Right lung (tissue), 2 donors: ENCODE measurements at regions not wholly inside any gene's neighbourhood (a gene's known extent, or its start where the extent isn't known, plus 50 kb on each side); places are given as distances from the start of the nearest gene placed in this dataset.

Experiments
- DNase-seq, 2 donors: peaks; one replicate each; pipeline ENCODE4 v3.0.0-alpha.2; 2013

DNA sequence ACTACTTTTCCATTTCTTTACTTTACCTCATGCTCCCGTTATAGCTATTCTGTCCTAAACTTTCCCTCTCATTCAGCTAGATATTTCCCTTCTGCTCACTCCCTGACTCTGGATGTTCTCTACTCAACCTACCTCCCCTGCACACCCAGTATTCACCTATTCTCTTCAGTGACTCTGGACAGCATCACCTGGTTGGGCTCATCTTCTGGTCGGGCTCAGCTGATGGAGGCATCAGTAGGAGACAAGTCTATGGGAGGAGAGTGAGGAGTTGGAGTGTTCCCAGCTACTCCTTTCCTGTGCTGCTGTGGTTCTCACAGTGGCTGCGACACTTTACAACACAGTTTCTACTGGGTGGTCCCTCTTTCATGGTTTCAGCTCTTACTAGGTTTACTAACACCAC, 493.9 kb downstream of the DMAC1 start:
- DNase-seq: no peak

DNA sequence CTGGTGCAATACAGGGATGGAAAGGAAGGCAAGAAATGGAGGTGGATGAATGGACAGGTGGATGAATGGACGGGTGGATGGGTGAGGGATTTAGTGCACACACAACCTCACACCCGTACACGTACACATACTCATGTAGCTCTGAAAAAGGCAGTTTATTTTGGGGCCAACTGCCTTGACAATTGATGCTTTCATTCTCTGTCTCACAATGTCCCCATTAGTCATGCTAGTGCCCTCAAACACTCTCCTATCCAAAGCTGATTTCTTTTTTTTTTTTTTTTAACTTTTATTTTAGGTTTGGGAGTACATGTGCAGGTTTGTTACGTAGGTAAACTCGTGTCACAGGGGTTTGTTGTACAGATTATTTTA, 495.0 kb downstream of the DMAC1 start:
- DNase-seq: no peak

DNA sequence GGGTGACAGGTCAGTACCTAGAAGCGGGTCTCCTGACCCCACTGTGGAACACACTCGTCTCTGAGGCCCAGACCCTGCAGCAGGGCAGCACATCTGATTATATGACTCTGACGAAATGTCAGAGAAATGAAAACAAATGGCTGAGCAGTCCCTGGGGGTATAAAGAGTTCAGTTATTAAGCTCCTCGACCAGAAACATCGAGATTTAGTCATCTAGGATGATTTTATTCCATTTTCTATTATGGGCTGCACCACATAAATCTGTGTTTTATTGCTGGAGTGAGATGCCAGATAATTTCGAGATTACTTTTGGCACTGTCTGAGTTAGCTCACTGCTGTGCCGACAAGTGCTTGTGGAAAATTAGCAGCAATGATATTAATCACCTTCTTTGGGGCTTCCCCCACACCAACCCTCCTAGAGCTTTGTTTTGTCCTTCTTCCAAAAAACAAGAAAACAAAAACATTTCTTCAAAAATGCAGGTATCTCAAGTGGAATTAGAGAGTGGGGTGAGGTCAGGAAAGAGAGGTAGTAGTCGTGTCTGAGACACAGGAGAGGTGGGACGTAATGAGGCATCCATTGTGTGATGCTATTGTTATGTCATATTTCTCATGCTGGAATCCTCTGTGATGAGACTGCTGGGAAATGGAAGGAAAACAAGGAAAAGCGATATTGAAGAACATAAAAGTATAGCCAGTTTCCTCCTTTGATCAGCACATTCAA, 495.5 kb downstream of the DMAC1 start:
- DNase-seq: no peak

GRCh38 chr9:7300484-7300883, 499.1 kb downstream of the DMAC1 start:
- DNase-seq: no peak

- no peak for DNase-seq
Measured at GRCh38 chr9:7298123-7298522, 501.5 kb downstream of the DMAC1 start.

- DNase-seq: no peak
Measured at GRCh38 chr9:7297521-7297920, 502.1 kb downstream of the DMAC1 start.

DNA sequence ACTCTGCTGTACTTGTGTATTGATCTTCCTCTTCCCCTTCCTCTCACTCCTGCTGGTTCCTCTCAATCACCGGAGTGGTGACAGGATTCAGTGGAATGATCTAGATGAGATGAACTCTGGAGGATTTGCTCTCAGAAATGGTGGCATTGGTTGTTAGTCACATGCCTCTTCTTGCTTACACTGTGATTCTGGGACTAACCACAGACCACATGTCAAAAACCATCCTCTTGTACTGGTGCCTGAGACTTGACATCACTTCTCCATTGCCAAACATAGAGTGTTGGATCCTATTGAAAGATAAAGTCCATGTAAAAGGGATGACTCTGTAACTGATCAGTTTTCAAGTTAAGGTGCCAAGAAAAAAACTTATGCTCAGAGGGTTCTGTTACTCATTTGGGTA, 506.5 kb downstream of the DMAC1 start:
- no peak for DNase-seq

DNA sequence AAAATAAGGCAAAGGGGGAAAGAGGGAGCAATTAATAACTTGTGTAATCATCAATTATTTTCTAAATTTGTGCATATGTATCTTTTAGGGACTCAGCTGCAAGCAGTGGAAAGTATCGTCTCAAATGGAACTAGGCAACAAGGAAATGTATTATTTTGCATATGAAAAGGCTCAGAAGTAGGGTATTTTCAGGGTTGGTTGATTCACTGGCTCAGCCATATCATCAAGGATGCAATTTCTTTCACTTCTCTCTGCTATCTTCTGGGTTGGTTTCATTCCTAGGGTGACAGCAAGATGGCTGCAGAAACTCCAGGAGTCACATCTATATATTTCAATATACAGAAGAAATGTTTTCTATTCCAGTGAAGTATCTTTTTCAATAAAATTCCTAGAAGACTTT, 509.8 kb downstream of the DMAC1 start:
- no peak for DNase-seq

DNA sequence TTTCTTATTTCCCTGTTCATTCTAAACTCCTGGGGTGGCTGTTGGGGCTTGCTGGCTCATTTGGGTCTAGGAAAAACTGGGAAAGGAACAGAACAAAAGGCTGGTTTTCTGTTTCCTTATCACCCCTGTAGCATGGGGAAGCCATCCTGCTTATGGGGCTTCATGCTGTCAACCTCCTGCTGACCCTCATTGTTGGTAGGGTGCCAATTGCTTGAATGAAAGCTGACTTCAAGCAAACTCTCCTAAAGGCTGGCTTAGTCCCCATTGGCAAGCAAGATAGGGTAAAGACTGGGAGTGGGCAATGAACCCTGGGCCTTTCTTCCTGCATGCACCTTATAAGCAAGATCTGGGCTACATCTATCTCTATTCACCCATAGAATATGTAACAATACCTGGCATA, 511.6 kb downstream of the DMAC1 start:
- peak in 1 of 2 donors; percentile 5 for DNase-seq

DNA sequence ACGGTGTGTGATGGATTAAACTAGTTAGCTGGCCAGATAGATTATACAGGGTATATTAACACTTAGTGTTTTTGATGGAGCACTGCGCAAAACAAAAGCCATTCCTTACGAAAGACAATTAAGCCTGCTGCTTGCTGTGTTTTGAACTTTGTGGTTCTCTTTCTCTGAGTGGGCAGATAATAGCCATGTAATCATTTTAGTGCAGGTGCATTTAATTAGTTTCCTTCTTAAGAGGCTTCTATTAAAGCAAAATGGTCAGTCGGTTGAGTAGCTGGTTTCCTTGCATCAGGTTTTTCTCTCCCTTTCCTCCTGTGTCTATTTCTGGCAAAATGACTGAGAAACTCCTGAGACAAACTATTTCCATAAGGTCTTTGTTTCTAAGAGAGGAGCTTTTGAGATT, 512.5 kb downstream of the DMAC1 start:
- no peak for DNase-seq

GRCh38 chr9:7286101-7286500, 513.5 kb downstream of the DMAC1 start:
- DNase-seq: no peak

DNA sequence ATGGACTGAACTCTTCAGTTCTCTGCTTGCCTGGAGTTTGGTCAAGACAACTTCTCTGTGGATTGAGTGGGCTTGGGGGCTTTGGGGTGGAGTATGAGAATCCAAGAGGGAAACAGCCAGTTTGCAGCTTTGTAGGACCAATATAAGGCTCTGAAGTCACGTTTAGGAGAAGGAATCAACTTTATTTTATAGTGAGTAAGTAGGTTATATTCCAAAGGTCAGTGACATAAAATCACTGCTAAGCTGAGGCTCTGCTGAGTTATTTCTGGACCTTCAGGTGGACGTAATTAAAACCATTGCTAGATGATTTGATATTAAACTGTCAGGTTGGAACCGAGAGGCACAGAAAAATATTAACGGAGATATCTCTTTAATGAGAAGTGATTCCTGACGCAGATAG, 514.4 kb downstream of the DMAC1 start:
- no peak for DNase-seq

GRCh38 chr9:7284517-7284916, 515.1 kb downstream of the DMAC1 start:
- DNase-seq: no peak

DNA sequence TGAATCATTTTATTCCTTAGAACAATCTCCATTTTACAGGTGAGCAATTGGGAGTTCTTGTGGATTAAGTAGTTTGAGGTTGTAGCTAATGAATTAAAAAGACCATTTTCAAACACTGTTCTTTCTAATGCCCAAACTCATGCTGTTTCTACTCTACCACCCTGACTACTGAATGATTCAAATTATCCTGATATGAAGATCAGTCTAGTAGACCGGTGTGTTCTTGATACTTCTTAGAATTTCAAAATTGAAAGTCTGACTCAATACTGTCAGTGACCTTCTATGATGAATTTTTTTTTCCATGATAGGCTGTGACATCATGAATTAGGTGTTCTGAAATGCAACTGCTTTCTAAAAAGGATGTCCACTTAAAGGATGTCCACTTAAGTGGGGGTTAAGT, 515.5 kb downstream of the DMAC1 start:
- no peak for DNase-seq

GRCh38 chr9:7273575-7273974, 515.8 kb downstream of the KDM4C start:
- peak; percentile 27 to 51 for DNase-seq

GRCh38 chr9:7266911-7267595, 509.3 kb downstream of the KDM4C start:
- no peak for DNase-seq

GRCh38 chr9:7265181-7265580, 507.4 kb downstream of the KDM4C start:
- DNase-seq: no peak

DNA sequence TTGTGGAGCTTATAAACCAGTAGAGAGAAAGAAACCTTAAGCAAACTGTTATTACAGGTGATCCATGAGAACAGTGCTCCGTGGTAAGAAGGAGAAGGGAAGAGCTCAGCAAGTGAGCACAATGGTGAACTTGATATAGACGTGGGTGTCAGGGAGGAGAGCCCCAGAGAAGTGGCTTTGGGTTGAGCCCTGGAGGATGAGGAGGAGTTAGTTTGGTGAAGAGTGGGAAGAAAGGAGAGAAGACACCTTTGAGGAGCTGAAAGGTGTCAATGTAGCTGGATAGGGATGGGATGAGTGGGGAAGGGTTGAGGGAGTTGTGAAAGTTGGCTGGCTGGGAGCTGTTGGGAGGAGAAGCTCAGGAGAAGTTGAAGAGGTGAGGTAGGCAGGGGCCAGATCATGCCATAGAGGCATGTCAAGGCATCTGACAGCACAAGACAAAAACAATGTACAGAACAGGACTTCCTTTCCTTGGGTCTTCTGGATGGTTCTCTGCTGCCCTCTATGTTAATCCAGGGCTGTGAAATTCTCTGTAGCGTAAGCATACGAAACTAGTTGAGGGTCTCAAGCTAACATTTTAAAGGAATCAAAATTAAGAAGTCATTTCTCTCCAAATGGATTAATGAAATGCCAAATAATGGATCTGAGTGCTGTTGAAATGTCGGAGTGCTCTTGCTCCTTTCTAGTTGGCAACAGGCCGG, 501.9 kb downstream of the KDM4C start:
- DNase-seq: no peak

DNA sequence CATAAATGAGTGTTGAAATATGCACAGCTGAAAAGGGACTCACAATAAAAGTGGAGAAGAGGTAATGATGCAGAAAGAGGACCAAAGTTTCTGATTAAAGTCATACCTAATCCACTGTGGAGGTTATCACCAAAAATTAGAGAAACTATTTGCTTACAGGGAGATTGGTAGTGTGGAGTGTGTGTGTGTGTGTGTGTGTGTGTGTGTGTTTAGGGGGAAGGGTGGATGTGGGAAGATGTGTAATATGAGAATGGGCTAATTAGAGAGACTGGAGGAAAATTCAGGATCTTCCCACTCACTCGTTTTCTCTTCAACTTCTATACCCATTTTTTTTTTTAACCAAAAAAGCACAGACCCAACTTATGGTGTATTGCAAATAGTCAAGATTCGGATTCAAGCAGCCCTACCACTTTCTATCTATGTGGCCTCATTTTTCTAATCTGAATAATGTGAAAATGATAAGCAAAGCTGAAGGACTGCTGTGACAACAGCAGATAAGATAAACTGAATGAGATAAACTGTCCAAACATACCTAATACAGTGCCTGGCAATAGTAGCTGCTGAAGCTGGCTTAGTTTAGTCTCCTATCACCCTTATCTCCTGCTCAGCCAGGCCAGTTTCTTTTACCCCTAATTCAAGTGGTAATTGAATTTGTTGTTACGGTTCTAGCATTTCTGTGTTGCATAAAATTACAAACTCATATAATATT, 501.1 kb downstream of the KDM4C start:
- DNase-seq: no peak

- no peak for DNase-seq
Measured at GRCh38 chr9:7246917-7247522, 489.2 kb downstream of the KDM4C start.

GRCh38 chr9:7245976-7246580, 488.3 kb downstream of the KDM4C start:
- no peak for DNase-seq

DNA sequence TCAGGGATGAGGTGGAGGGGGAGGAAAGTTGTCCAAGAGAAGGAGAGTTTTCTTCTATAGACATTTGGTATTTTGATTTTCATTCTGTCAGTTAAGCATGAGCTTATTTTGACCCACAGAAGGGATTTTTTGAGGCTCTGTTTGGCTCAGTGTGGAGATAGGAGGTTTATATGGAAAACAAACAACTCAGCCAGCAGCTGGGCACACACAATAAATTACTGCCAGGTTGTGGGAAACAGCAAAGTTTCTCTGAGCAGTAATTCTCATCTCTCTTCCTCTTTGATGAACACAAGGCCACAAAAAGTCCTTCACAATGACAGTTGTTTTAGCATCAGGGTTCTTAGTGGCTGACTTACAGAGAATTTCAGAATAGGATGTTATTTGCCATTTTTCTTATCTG, 486.1 kb downstream of the KDM4C start:
- no peak for DNase-seq
